ENCODE measurements at regions not wholly inside any gene's neighbourhood (a gene's known extent, or its start where the extent isn't known, plus 50 kb on each side); places are given as distances from the start of the nearest gene placed in this dataset.

- CTCF ChIA-PET: interaction anchor here (0.7 kb wide), 1 partner anchor 305 kb away, joined by 4 read pairs; no protein-coding TSS in a partner anchor
- no peak for DNase-seq (ENCODE audit: low spot score)
- no peak overlapping the region for H3K27ac ChIP-seq
- TF ChIP-seq, protein P1, sequence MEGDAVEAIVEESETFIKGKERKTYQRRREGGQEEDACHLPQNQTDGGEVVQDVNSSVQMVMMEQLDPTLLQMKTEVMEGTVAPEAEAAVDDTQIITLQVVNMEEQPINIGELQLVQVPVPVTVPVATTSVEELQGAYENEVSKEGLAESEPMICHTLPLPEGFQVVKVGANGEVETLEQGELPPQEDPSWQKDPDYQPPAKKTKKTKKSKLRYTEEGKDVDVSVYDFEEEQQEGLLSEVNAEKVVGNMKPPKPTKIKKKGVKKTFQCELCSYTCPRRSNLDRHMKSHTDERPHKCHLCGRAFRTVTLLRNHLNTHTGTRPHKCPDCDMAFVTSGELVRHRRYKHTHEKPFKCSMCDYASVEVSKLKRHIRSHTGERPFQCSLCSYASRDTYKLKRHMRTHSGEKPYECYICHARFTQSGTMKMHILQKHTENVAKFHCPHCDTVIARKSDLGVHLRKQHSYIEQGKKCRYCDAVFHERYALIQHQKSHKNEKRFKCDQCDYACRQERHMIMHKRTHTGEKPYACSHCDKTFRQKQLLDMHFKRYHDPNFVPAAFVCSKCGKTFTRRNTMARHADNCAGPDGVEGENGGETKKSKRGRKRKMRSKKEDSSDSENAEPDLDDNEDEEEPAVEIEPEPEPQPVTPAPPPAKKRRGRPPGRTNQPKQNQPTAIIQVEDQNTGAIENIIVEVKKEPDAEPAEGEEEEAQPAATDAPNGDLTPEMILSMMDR (conservative IDR thresholded peaks at IDR 0.05; ENCODE audit: low read depth): no peak
- POLR2A ChIA-PET (ENCODE audit: low non-redundant PET): no interaction called here
These were observed 89.6 kb downstream of the CCDC185 start for GRCh38 chr1:223482766-223483165.

DNA sequence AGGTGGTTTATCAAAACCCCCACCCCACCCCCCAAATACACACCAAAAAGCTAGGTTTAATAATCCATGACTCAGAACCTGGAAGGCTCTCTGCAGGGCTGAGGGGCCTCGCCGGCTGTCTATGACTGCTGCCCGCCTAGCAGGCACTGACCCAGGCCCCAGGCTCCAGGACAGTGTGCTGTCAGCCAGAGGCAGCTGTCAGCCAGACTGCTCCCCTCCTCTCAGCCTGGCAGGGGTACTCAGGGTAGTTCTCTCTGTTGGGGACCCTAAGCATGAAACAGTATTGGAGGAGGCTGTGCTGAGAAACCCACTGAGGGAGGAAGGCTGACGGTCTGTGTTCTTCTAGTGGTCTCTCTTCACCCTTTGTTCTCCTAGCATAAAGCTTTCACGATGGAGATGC lies 90.3 kb downstream of the CCDC185 start:
- ChIA-PET POLR2A (ENCODE audit: low non-redundant PET) (no interaction called here), CTCF (no interaction called here)

GRCh38 chr1:223486366-223486765 lies 93.2 kb downstream of the CCDC185 start:
- ChIA-PET POLR2A (ENCODE audit: low non-redundant PET) (no interaction called here), CTCF (interaction anchor here (0.6 kb wide), 1 partner anchor 70 kb away, joined by 3 read pairs; no protein-coding TSS in a partner anchor)
- TF ChIP-seq, protein P1 (conservative IDR thresholded peaks at IDR 0.05; ENCODE audit: low read depth): no peak
- H3K27ac ChIP-seq: no peak overlapping the region
- no peak for DNase-seq (ENCODE audit: low spot score)

More for the DNA sequence above, 90.3 kb downstream of the CCDC185 start:
- no peak for DNase-seq (ENCODE audit: low spot score)
- no peak overlapping the region for H3K27ac ChIP-seq
- TF ChIP-seq, protein P1 (conservative IDR thresholded peaks at IDR 0.05; ENCODE audit: low read depth): no peak

DNA sequence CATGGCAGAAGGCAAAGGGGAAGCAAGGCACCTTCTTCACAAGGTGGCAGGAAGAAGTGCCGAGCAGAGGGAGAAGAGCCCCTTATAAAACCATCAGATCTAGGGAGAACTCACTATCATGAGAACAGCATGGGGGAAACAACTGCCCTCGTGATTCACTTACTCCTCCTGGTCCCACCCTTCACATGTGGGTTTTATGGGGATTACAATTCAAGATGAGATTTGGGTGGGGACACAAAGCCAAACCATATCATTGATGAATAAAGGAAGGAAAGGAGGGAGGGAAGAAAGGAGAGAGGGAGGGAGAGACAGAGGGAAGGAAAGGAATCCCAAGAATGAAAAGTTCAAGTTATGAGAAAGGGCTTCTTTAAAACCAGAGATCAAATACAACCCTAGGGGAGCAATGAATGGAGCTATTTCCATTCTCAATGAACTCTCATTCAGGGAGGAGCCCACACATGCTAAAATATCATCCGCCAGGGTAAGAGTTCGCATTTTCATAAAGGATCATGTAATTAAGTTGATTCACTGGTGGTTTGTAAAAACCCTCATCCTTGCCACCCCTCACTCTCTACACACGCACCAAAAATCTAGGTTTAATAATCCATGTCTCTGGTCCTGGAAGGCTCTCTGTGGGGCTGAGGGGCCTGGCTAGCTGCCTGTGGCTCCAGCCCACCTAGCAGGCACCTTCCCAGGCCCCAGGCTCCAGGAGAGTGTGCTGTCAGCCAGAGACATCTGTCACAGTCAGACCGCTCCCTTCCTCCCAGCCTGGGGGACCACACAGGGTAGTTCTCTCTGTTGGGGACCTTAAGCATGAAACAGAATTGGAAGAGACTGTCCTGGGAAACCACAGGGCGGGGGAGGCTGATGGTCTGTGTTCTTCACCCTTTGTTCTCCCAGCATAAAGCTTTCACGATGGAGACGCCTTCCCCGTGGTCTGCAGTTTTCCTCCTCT lies 94.0 kb downstream of the CCDC185 start:
- ChIA-PET POLR2A (ENCODE audit: low non-redundant PET) (no interaction called here), CTCF (no interaction called here)
- TF ChIP-seq, protein P1 (conservative IDR thresholded peaks at IDR 0.05; ENCODE audit: low read depth): no peak
- DNase-seq (ENCODE audit: low spot score): no peak
- no peak overlapping the region for H3K27ac ChIP-seq

GRCh38 chr1:223487887-223488259 lies 94.7 kb downstream of the CCDC185 start:
- ChIA-PET POLR2A (ENCODE audit: low non-redundant PET) (no interaction called here), CTCF (no interaction called here)
- TF ChIP-seq, protein P1 (conservative IDR thresholded peaks at IDR 0.05; ENCODE audit: low read depth): no peak
- no peak overlapping the region for H3K27ac ChIP-seq
- DNase-seq (ENCODE audit: low spot score): no peak

DNA sequence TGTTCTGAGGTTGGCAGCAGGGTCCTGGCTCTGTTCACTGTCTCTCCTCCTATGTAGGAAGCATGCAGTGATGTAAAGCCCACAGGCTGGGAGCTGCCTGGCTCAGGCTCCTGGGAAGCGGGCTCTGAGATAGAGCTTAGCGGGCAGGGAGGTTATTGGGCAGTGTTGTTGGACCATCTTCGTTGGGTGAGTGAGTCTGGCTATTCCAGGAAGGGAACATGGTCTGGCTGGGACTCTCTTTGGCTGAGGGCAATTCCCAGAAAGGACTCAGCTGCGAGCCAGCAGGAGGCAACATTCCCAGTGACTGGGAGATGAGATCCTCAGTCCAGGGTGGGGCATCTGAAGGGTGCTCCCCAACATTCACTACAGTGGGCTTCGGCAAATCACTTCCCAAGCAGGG lies 96.2 kb downstream of the CCDC185 start:
- no peak for DNase-seq (ENCODE audit: low spot score)
- H3K27ac ChIP-seq: no peak overlapping the region
- TF ChIP-seq, protein P1 (conservative IDR thresholded peaks at IDR 0.05; ENCODE audit: low read depth): no peak
- ChIA-PET CTCF (interaction anchor here (0.6 kb wide), 1 partner anchor 68 kb away, joined by 3 read pairs; no protein-coding TSS in a partner anchor), POLR2A (ENCODE audit: low non-redundant PET) (no interaction called here)

All from RWPE1 (cell line).